GM19324 (cell line): ENCODE measurements at regions not wholly inside any gene's neighbourhood (a gene's known extent, or its start where the extent isn't known, plus 50 kb on each side); places are given as distances from the start of the nearest gene placed in this dataset.
"Not testable (repeated sequence)": the region's sequence is repeated elsewhere in the genome, so short reads cannot be mapped to it uniquely, and the experiment has no call there.

Experiments
- ATAC-seq: cut with Tn5 transposase; IDR thresholded peaks from one replicate; pipeline ENCODE4 v1.9.1; 2021; ENCODE audit warnings: mild to moderate bottlenecking, moderate library complexity; ENCODE audit not compliant: unreplicated experiment, low FRiP score

GRCh38 chr1:60866226-60866900, 216.0 kb upstream of the NFIA start:
- ATAC-seq, result no peak

- ATAC-seq, result no peak
Observed at GRCh38 chr1:60865166-60865565, 217.2 kb upstream of the NFIA start.

GRCh38 chr1:60864722-60865121, 217.6 kb upstream of the NFIA start:
- no peak for ATAC-seq

GRCh38 chr1:60863131-60863530, 219.2 kb upstream of the NFIA start:
- no peak for ATAC-seq

- no peak for ATAC-seq
Observed at GRCh38 chr1:60861961-60862567, 220.3 kb upstream of the NFIA start.

GRCh38 chr1:60859111-60859510, 223.2 kb upstream of the NFIA start:
- no peak for ATAC-seq

- no peak for ATAC-seq
Observed at GRCh38 chr1:60857851-60858250, 224.5 kb upstream of the NFIA start.

- no peak for ATAC-seq
Observed at GRCh38 chr1:60850084-60850483, 232.3 kb upstream of the NFIA start.

GRCh38 chr1:60849401-60849800, 233.0 kb upstream of the NFIA start:
- ATAC-seq, result no peak

GRCh38 chr1:60848583-60849188, 233.7 kb upstream of the NFIA start:
- no peak for ATAC-seq

- no peak for ATAC-seq
Observed at GRCh38 chr1:60847855-60848582, 234.3 kb upstream of the NFIA start.

GRCh38 chr1:60847391-60847790, 235.0 kb upstream of the NFIA start:
- ATAC-seq, result no peak

- not testable (repeated sequence) for ATAC-seq
Observed at GRCh38 chr1:60845659-60846058, 236.7 kb upstream of the NFIA start.

GRCh38 chr1:60842304-60842703, 240.1 kb upstream of the NFIA start:
- no peak for ATAC-seq

- ATAC-seq, result no peak
Observed at GRCh38 chr1:60841116-60842046, 241.0 kb upstream of the NFIA start.

GRCh38 chr1:60840476-60840875, 241.9 kb upstream of the NFIA start:
- ATAC-seq, result not testable (repeated sequence)

- ATAC-seq, result no peak
Observed at GRCh38 chr1:60835649-60836048, 246.7 kb upstream of the NFIA start.

GRCh38 chr1:60833173-60833572, 249.2 kb upstream of the NFIA start:
- ATAC-seq, result no peak

GRCh38 chr1:60832367-60832766, 250.0 kb upstream of the NFIA start:
- no peak for ATAC-seq

GRCh38 chr1:60831780-60832179, 250.6 kb upstream of the NFIA start:
- no peak for ATAC-seq
